Prostate gland (tissue), 2 donors: ENCODE measurements at regions not wholly inside any gene's neighbourhood (a gene's known extent, or its start where the extent isn't known, plus 50 kb on each side); places are given as distances from the start of the nearest gene placed in this dataset.

Experiments
- DNase-seq: peaks from one replicate; pipeline ENCODE4 v3.0.0-alpha.2; 2019; ENCODE audit warnings: low spot score
- H3K27ac ChIP-seq, 2 donors: fragments of 200-600 bp; sonication (generic); 2 replicates each; pipeline ENCODE4 v1.5.1; 2017 to 2019
- H3K27me3 ChIP-seq: fragments of 200-600 bp; sonication (generic); replicated peaks from 2 replicates; pipeline ENCODE4 v1.5.1; 2019; ENCODE audit not compliant: insufficient read depth
- H3K36me3 ChIP-seq, 2 donors: fragments of 200-600 bp; sonication (generic); 1 replicate in 1 of 2; 2 replicates in 1 of 2; pipeline versions ENCODE4 v1.5.1 to v1.8.1; 2017 to 2019
- H3K4me1 ChIP-seq: fragments of 200-600 bp; sonication (generic); replicated peaks from 2 replicates; pipeline ENCODE4 v1.5.1; 2019
- H3K4me3 ChIP-seq, 2 donors: fragments of 200-600 bp; sonication (generic); 2 replicates each; pipeline ENCODE4 v1.5.1; 2017 to 2019
- H3K9me3 ChIP-seq: fragments of 200-600 bp; sonication (generic); 2 replicates; pipeline ENCODE4 v1.5.1; 2017
- POLR2A ChIP-seq: fragments of 450-650 bp; IDR thresholded peaks from one replicate; pipeline ENCODE4 v1.6.1; 2016; ENCODE audit warnings: antibody characterized with exemption, mild to moderate bottlenecking
- POLR2AphosphoS5 ChIP-seq: sonication (generic); formaldehyde crosslinking; IDR thresholded peaks from one replicate; pipeline ENCODE4 v1.6.1; 2017; ENCODE audit warnings: antibody characterized with exemption
- WGBS: methylation state at CpG from one replicate; pipeline ENCODE4 v1.1.5; 2018; 5-methylcytosine and 5-hydroxymethylcytosine counted together
- intact Hi-C: fragments of 100-400 bp; cut with DNase I; formaldehyde crosslinking; loops from one replicate; pipeline ENCODE4 v1.14.2; 2022
- TF ChIP-seq, protein P1 (sequence below), 4 experiments: fragments of 200-600 bp in 2 of 4; fragments of 450-650 bp in 2 of 4; sonication (generic) in 2 of 4; IDR thresholded peaks; 1 replicate in 3 of 4; 2 replicates in 1 of 4; pipeline ENCODE4 v1.5.1; 2016 to 2019; ENCODE audit warnings: antibody characterized with exemption in 4 of 4, mild to moderate bottlenecking in 2 of 4, moderate library complexity in 2 of 4

GRCh38 chr1:219289171-219289570, 115.5 kb downstream of the LYPLAL1 start:
- H3K36me3 ChIP-seq, result no peaks in the 10 kb centered on the region
- no peaks in the 10 kb centered on the region for H3K27me3 ChIP-seq
- 62% methylated on average over 6 of the region's 6 CpGs for WGBS
- H3K9me3 ChIP-seq, result no peaks in the 10 kb centered on the region
- intact Hi-C loops, result no loop called here
- TF ChIP-seq, protein P1, sequence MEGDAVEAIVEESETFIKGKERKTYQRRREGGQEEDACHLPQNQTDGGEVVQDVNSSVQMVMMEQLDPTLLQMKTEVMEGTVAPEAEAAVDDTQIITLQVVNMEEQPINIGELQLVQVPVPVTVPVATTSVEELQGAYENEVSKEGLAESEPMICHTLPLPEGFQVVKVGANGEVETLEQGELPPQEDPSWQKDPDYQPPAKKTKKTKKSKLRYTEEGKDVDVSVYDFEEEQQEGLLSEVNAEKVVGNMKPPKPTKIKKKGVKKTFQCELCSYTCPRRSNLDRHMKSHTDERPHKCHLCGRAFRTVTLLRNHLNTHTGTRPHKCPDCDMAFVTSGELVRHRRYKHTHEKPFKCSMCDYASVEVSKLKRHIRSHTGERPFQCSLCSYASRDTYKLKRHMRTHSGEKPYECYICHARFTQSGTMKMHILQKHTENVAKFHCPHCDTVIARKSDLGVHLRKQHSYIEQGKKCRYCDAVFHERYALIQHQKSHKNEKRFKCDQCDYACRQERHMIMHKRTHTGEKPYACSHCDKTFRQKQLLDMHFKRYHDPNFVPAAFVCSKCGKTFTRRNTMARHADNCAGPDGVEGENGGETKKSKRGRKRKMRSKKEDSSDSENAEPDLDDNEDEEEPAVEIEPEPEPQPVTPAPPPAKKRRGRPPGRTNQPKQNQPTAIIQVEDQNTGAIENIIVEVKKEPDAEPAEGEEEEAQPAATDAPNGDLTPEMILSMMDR (IDR thresholded peaks at IDR 0.05), result no peak
- no peak for TF ChIP-seq POLR2AphosphoS5
- no peak for TF ChIP-seq POLR2A
- H3K27ac ChIP-seq, result no peak overlapping the region
- no peak for DNase-seq
- no peaks in the 10 kb centered on the region for H3K4me1 ChIP-seq
- H3K4me3 ChIP-seq, result no peak overlapping the region

DNA sequence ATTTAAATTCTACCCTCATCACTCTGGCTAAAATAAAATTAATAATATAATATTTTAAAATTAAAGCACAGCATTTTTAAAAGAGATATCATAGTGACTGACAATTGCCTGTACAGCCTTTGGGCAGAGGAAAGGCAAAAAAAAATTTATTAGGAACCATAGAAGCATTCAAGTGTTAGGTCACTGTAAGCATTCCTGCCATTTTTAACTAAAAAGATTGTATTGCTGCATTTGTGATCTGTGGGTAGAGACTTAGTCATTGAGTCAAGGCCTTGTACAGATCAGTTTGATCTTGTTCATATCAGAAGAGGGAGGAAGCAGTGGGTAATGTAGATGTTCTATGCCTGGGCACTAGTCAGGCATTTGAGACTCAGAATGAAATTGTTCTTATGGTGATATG, 109.9 kb downstream of the LYPLAL1 start:
- TF ChIP-seq, protein P1 (IDR thresholded peaks at IDR 0.05), result no peak
- TF ChIP-seq POLR2A (no peak), POLR2AphosphoS5 (no peak)
- H3K4me1 ChIP-seq, result peaks cover 7% of the 10 kb centered on the region
- H3K36me3 ChIP-seq, result no peaks in the 10 kb centered on the region
- H3K9me3 ChIP-seq, result no peaks in the 10 kb centered on the region
- H3K27me3 ChIP-seq, result no peaks in the 10 kb centered on the region
- no peak for DNase-seq
- intact Hi-C loops, result no loop called here
- H3K27ac ChIP-seq, result no peak overlapping the region
- H3K4me3 ChIP-seq, result no peak overlapping the region

- TF ChIP-seq POLR2A (no peak), POLR2AphosphoS5 (no peak)
- H3K27me3 ChIP-seq, result no peaks in the 10 kb centered on the region
- H3K27ac ChIP-seq, result no peak overlapping the region
- WGBS, result 75% methylated on average over 2 of the region's 2 CpGs
- no peaks in the 10 kb centered on the region for H3K9me3 ChIP-seq
- H3K4me3 ChIP-seq, result no peak overlapping the region
- DNase-seq, result no peak
- peaks cover 7% of the 10 kb centered on the region for H3K4me1 ChIP-seq
- intact Hi-C loops, result no loop called here
- H3K36me3 ChIP-seq, result no peaks in the 10 kb centered on the region
Measured at GRCh38 chr1:219281831-219282230, 108.2 kb downstream of the LYPLAL1 start.

DNA sequence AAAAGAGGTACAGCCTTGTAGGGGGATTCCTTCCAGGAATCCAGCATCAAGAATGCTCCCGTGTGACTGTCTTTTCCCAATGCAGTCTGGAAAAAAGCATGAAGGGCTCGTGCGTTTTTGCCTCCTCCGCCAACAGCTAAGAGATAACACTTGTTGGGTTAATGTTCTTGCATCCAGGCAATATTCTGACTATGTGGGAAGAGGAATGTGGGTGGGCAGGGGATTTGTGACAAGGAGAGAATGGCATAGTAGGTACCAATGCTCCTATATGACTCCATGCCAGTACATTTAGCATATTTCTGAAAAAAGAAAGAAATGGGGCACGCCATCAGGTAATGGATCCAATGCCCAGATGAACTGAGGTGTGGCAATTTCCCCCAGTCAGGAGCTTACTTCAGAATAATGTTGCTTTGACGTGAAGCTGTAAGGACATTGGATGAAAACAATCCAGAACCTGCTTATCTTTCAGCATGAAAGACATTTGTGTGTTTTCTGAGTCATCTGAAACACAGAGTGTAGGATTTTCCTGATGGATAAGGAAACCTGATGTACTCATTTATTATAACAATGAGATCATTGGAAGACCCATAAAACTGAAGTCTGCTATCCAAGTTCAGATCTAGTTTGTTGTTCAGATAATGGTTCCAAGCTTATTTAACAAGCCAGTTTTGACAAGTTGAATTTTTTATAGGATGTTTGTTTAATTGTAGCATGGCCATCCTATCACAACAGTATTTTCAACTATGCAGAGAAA, 105.5 kb downstream of the LYPLAL1 start:
- WGBS, result 44% methylated on average over 6 of the region's 6 CpGs
- H3K27me3 ChIP-seq, result no peaks in the 10 kb centered on the region

GRCh38 chr1:219278288-219278687, 104.6 kb downstream of the LYPLAL1 start:
- DNase-seq, result no peak
- Histone ChIP-seq H3K27ac (peak overlapping the region in 1 of 2 donors; percentile 15), H3K36me3 (no peaks in the 10 kb centered on the region), H3K4me1 (peaks cover 7% of the 10 kb centered on the region), H3K27me3 (no peaks in the 10 kb centered on the region), H3K9me3 (no peaks in the 10 kb centered on the region), H3K4me3 (no peak overlapping the region)
- no peak for TF ChIP-seq POLR2A
- TF ChIP-seq, protein P1 (IDR thresholded peaks at IDR 0.05), result no peak
- 67% methylated on average over 1 of the region's 1 CpG for WGBS
- intact Hi-C loops, result loop anchor here (10.0 kb wide), 1 partner anchor 933 kb away; the partner anchor contains the start of gene TGFB2

More for the DNA sequence above, 105.5 kb downstream of the LYPLAL1 start:
- intact Hi-C loops, result loop anchor here (10.0 kb wide), 1 partner anchor 934 kb away; the partner anchor contains the start of gene TGFB2
- H3K9me3 ChIP-seq, result no peaks in the 10 kb centered on the region
- peak; percentile 33 for DNase-seq
- H3K4me1 ChIP-seq, result peaks cover 7% of the 10 kb centered on the region
- no peaks in the 10 kb centered on the region for H3K36me3 ChIP-seq
- TF ChIP-seq POLR2AphosphoS5, result peak; percentile 84
- TF ChIP-seq POLR2A, result no peak
- H3K27ac ChIP-seq, result peak overlapping the region; percentile 62 to 67
- no peak overlapping the region for H3K4me3 ChIP-seq
